ENCODE measurements at regions not wholly inside any gene's neighbourhood (a gene's known extent, or its start where the extent isn't known, plus 50 kb on each side); places are given as distances from the start of the nearest gene placed in this dataset.

DNA sequence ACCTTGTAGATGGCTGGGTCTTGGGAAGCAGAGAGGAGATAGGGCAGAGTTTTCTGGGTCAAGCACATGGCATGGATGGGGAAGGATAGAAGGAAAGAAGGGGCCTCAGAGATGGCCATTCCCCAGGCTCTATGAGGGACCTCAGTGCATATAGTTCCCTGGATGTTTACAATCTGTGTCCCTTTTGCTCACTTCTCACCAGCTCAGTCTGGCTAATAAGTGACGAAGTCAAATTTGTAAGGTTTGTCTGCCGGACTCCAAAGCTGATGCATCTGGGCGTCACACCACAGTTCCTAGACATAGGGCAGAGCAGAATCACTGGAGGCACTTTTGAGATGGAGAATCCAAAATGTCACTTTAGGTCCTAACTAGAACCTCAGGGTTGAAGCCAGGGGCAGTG is 416.4 kb upstream of the PROX1 start:
- H3K27me3 ChIP-seq (ENCODE audit: insufficient read depth): no peaks in the 10 kb centered on the region

DNA sequence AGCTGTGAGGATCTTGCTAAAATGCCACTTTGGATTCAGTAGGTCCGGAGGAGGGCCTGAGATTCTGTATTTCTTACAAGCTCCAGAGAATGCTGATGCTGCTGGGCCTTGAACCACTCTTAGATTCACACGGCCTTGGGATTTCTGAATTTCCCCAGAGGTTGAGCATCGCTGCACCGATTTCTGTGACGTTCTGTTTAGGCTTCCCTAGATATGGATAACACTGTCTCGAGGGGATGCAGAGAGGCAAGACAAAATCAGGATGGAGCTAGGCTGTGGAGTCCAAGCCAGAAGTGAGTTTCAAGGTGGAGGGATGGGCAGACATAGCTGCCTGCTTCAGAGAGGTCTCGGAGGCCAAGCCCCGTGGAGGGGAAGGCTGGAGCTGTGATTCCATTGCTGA is 415.9 kb upstream of the PROX1 start:
- no peak overlapping the region for H3K9ac ChIP-seq
- no peaks in the 10 kb centered on the region for H3K9me2 ChIP-seq
- no peak for DNase-seq
- H3F3A ChIP-seq (replicated peaks; ENCODE audit: insufficient read depth): no peaks in the 10 kb centered on the region
- 41% methylated on average over 8 of the region's 8 CpGs for WGBS (ENCODE audit: low lambda C conversion rate)
- no peaks in the 10 kb centered on the region for H4K20me1 ChIP-seq (ENCODE audit: insufficient read depth)
- H3K4me1 ChIP-seq (ENCODE audit: control insufficient read depth in 1 of 2, insufficient read depth in 2 of 2, low read depth in 1 of 2, low read length in 1 of 2): peaks cover 0 to 6% of the 10 kb centered on the region in 2 experiments; a peak in 1 of 4 replicates
- H3K9me3 ChIP-seq: no peaks in the 10 kb centered on the region; the same call in 1 of the 2 replicates
- H3K79me2 ChIP-seq (ENCODE audit: insufficient read depth): no peaks in the 10 kb centered on the region
- H3K4me3 ChIP-seq (ENCODE audit: low read depth in 2 of 2, low read length in 1 of 2): no peak overlapping the region
- H3K36me3 ChIP-seq (replicated peaks in 1 of 2; ENCODE audit: control insufficient read depth in 1 of 2, insufficient read depth in 2 of 2, low read length in 1 of 2): no peaks in the 10 kb centered on the region
- TF ChIP-seq MXI1 (IDR thresholded peaks at IDR 0.05; ENCODE audit: low read depth, low read length) (no peak), ELF1 (IDR thresholded peaks at IDR 0.05) (no peak), POLR2AphosphoS5 (IDR thresholded peaks at IDR 0.05; ENCODE audit: low read depth, low read length) (no peak), JUND (IDR thresholded peaks at IDR 0.05) (no peak), FOSL2 (IDR thresholded peaks at IDR 0.05; ENCODE audit: borderline replicate concordance, low read depth) (no peak), TAF1 (IDR thresholded peaks at IDR 0.05; ENCODE audit: borderline replicate concordance, low read depth, low read length) (no peak), EZH2phosphoT487 (IDR thresholded peaks at IDR 0.05; ENCODE audit: borderline replicate concordance, low read depth) (no peak)
- TF ChIP-seq, protein P1, sequence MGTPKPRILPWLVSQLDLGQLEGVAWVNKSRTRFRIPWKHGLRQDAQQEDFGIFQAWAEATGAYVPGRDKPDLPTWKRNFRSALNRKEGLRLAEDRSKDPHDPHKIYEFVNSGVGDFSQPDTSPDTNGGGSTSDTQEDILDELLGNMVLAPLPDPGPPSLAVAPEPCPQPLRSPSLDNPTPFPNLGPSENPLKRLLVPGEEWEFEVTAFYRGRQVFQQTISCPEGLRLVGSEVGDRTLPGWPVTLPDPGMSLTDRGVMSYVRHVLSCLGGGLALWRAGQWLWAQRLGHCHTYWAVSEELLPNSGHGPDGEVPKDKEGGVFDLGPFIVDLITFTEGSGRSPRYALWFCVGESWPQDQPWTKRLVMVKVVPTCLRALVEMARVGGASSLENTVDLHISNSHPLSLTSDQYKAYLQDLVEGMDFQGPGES (IDR thresholded peaks at IDR 0.05; ENCODE audit: low read depth, low read length): no peak
- TF ChIP-seq, protein P2, sequence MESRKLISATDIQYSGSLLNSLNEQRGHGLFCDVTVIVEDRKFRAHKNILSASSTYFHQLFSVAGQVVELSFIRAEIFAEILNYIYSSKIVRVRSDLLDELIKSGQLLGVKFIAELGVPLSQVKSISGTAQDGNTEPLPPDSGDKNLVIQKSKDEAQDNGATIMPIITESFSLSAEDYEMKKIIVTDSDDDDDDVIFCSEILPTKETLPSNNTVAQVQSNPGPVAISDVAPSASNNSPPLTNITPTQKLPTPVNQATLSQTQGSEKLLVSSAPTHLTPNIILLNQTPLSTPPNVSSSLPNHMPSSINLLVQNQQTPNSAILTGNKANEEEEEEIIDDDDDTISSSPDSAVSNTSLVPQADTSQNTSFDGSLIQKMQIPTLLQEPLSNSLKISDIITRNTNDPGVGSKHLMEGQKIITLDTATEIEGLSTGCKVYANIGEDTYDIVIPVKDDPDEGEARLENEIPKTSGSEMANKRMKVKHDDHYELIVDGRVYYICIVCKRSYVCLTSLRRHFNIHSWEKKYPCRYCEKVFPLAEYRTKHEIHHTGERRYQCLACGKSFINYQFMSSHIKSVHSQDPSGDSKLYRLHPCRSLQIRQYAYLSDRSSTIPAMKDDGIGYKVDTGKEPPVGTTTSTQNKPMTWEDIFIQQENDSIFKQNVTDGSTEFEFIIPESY (IDR thresholded peaks at IDR 0.05; ENCODE audit: borderline replicate concordance, low read depth): no peak
- TF ChIP-seq, protein P3, sequence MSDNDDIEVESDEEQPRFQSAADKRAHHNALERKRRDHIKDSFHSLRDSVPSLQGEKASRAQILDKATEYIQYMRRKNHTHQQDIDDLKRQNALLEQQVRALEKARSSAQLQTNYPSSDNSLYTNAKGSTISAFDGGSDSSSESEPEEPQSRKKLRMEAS (IDR thresholded peaks at IDR 0.05; ENCODE audit: low read depth): no peak
- TF ChIP-seq, protein P4, sequence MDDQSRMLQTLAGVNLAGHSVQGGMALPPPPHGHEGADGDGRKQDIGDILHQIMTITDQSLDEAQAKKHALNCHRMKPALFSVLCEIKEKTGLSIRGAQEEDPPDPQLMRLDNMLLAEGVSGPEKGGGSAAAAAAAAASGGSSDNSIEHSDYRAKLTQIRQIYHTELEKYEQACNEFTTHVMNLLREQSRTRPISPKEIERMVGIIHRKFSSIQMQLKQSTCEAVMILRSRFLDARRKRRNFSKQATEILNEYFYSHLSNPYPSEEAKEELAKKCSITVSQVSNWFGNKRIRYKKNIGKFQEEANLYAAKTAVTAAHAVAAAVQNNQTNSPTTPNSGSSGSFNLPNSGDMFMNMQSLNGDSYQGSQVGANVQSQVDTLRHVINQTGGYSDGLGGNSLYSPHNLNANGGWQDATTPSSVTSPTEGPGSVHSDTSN (IDR thresholded peaks at IDR 0.05): no peak
- H2AFZ ChIP-seq (ENCODE audit: low read depth): no peak overlapping the region
- ChIA-PET POLR2A (no interaction called here), CTCF (interaction anchor here (1.1 kb wide), 1 partner anchor 71 kb away, joined by 3 read pairs; no protein-coding TSS in a partner anchor)
- no peak overlapping the region for H3K4me2 ChIP-seq
- no peaks in the 10 kb centered on the region for H3K27me3 ChIP-seq (ENCODE audit: insufficient read depth)
- H3K27ac ChIP-seq (ENCODE audit: low read depth in 2 of 2, low read length in 1 of 2): no peak overlapping the region

More for the DNA sequence above, 416.4 kb upstream of the PROX1 start:
- no peak for TF ChIP-seq RFX5 (IDR thresholded peaks at IDR 0.05; ENCODE audit: low read length)
- no peak for TF ChIP-seq EZH2phosphoT487 (IDR thresholded peaks at IDR 0.05; ENCODE audit: borderline replicate concordance, low read depth)
- no peak for TF ChIP-seq FOXJ3 (CRISPR knock-in tag; IDR thresholded peaks at IDR 0.05)
- no peak for TF ChIP-seq GATA2 (CRISPR knock-in tag; IDR thresholded peaks at IDR 0.05)
- TF ChIP-seq NFIC (IDR thresholded peaks at IDR 0.05; ENCODE audit: borderline replicate concordance): no peak
- TF ChIP-seq TAF1 (IDR thresholded peaks at IDR 0.05; ENCODE audit: borderline replicate concordance, low read depth, low read length): no peak
- no peak for TF ChIP-seq JUND (IDR thresholded peaks at IDR 0.05)
- TF ChIP-seq NRF1 (IDR thresholded peaks at IDR 0.05; ENCODE audit: low read depth, low read length): no peak
- TF ChIP-seq EP300 (IDR thresholded peaks at IDR 0.05; ENCODE audit: borderline replicate concordance in 1 of 2, low read depth in 1 of 2, low read length in 1 of 2): no peak
- TF ChIP-seq, protein P2 (IDR thresholded peaks at IDR 0.05; ENCODE audit: borderline replicate concordance, low read depth): no peak
- TF ChIP-seq TCF12 (IDR thresholded peaks at IDR 0.05): no peak
- Histone ChIP-seq H2AFZ (ENCODE audit: low read depth) (no peak overlapping the region), H3K4me1 (ENCODE audit: control insufficient read depth in 1 of 2, insufficient read depth in 2 of 2, low read depth in 1 of 2, low read length in 1 of 2) (peaks cover 0 to 6% of the 10 kb centered on the region in 2 experiments; a peak in 1 of 4 replicates), H3K9ac (no peak overlapping the region), H3K9me2 (no peaks in the 10 kb centered on the region), H3K79me2 (ENCODE audit: insufficient read depth) (no peaks in the 10 kb centered on the region), H3F3A (replicated peaks; ENCODE audit: insufficient read depth) (no peaks in the 10 kb centered on the region), H3K9me3 (no peaks in the 10 kb centered on the region; the same call in 1 of the 2 replicates), H3K4me2 (no peak overlapping the region), H3K36me3 (replicated peaks in 1 of 2; ENCODE audit: control insufficient read depth in 1 of 2, insufficient read depth in 2 of 2, low read length in 1 of 2) (no peaks in the 10 kb centered on the region), H4K20me1 (ENCODE audit: insufficient read depth) (no peaks in the 10 kb centered on the region), H3K4me3 (ENCODE audit: low read depth in 2 of 2, low read length in 1 of 2) (no peak overlapping the region), H3K27ac (ENCODE audit: low read depth in 2 of 2, low read length in 1 of 2) (no peak overlapping the region)
- 7% methylated on average over 2 of the region's 3 CpGs for WGBS (ENCODE audit: low lambda C conversion rate)
- DNase-seq: no peak
- ChIA-PET POLR2A (no interaction called here), CTCF (interaction anchor here (1.1 kb wide), 1 partner anchor 70 kb away, joined by 3 read pairs; no protein-coding TSS in a partner anchor)

Measured in SK-N-SH (cell line).